ENCODE measurements at regions not wholly inside any gene's neighbourhood (a gene's known extent, or its start where the extent isn't known, plus 50 kb on each side); places are given as distances from the start of the nearest gene placed in this dataset.
A peak's percentile ranks its signal among the peaks of the same experiment; 100 is the strongest.

DNA sequence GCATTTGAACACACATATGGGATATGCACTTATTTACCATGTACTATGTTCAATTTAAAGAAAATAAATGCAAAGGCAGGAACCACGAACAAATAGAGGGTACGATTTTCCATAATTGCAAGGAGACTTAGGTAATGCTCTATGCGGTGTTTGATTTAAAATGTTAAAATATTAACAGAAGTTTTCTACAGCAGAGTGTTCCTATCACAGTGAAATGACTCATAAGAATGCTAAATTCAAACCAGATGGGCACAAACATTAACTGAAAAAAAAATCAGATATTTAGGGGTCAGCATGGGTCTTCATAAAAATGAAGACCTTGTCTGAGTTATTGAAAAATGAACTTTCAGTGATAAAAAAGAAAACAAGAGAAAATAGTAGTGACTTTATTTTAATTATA, 65.4 kb downstream of the LLPH start (continued):
- TF ChIP-seq, protein P1, sequence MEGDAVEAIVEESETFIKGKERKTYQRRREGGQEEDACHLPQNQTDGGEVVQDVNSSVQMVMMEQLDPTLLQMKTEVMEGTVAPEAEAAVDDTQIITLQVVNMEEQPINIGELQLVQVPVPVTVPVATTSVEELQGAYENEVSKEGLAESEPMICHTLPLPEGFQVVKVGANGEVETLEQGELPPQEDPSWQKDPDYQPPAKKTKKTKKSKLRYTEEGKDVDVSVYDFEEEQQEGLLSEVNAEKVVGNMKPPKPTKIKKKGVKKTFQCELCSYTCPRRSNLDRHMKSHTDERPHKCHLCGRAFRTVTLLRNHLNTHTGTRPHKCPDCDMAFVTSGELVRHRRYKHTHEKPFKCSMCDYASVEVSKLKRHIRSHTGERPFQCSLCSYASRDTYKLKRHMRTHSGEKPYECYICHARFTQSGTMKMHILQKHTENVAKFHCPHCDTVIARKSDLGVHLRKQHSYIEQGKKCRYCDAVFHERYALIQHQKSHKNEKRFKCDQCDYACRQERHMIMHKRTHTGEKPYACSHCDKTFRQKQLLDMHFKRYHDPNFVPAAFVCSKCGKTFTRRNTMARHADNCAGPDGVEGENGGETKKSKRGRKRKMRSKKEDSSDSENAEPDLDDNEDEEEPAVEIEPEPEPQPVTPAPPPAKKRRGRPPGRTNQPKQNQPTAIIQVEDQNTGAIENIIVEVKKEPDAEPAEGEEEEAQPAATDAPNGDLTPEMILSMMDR (IDR thresholded peaks at IDR 0.05) = no peak
- peak; percentile 95 for TF ChIP-seq TCF12 (IDR thresholded peaks at IDR 0.05)

DNA sequence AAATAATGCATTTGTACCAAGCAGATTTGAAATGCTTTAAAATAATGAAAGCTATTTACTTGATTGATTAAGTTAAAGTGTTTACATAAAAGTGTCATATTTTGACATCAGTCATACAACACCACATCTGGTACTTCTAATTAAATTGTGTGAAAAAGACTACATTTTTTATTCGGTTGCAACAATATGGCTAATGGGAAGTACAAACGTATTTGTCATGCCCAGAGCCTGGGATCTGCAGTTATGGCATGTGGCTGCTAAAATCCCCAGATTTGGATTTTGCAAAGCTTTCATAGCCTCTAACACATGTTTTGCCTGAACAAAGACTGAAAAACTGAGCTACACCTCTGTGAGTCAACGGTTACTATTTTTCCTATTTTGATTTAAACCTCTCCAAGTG, 66.6 kb downstream of the LLPH start:
- no peaks in the 10 kb centered on the region for H4K20me1 ChIP-seq (ENCODE audit: insufficient read depth)
- no peaks in the 10 kb centered on the region for H3K36me3 ChIP-seq (replicated peaks in 1 of 2; ENCODE audit: control insufficient read depth in 1 of 2, insufficient read depth in 2 of 2, low read length in 1 of 2)
- CTCF ChIA-PET = interaction anchor here (1.3 kb wide), 1 partner anchor 24 kb away, joined by 3 read pairs; no protein-coding TSS in a partner anchor
- no peaks in the 10 kb centered on the region for H3K9me2 ChIP-seq
- WGBS (ENCODE audit: low lambda C conversion rate) = 19% methylated on average over 3 of the region's 3 CpGs
- no peak overlapping the region for H3K9ac ChIP-seq
- DNase-seq = no peak
- POLR2A ChIA-PET = no interaction called here
- H2AFZ ChIP-seq (ENCODE audit: low read depth) = no peak overlapping the region
- H3K79me2 ChIP-seq (ENCODE audit: insufficient read depth) = no peaks in the 10 kb centered on the region
- H3K27me3 ChIP-seq (ENCODE audit: insufficient read depth) = peaks cover 25% of the 10 kb centered on the region; the same call in 1 of the 2 replicates
- peak overlapping the region; percentile 61; the same call in 1 of the 2 replicates for H3K4me2 ChIP-seq
- H3K27ac ChIP-seq (ENCODE audit: low read depth in 2 of 2, low read length in 1 of 2) = peak overlapping the region; percentile 83 to 94
- TF ChIP-seq ELF1 (IDR thresholded peaks at IDR 0.05) (no peak), JUND (IDR thresholded peaks at IDR 0.05) (no peak), TCF12 (IDR thresholded peaks at IDR 0.05) (0 out of 2 replicates have a peak, but pooled peaks have one; percentile 5), FOXJ3 (CRISPR knock-in tag; IDR thresholded peaks at IDR 0.05) (no peak)
- peaks cover 35% of the 10 kb centered on the region for H3F3A ChIP-seq (replicated peaks; ENCODE audit: insufficient read depth)
- H3K9me3 ChIP-seq = no peaks in the 10 kb centered on the region
- H3K4me1 ChIP-seq (ENCODE audit: control insufficient read depth in 1 of 2, insufficient read depth in 2 of 2, low read depth in 1 of 2, low read length in 1 of 2) = peaks cover 0 to 37% of the 10 kb centered on the region in 2 experiments
- H3K4me3 ChIP-seq (ENCODE audit: low read depth in 2 of 2, low read length in 1 of 2) = no peak overlapping the region

DNA sequence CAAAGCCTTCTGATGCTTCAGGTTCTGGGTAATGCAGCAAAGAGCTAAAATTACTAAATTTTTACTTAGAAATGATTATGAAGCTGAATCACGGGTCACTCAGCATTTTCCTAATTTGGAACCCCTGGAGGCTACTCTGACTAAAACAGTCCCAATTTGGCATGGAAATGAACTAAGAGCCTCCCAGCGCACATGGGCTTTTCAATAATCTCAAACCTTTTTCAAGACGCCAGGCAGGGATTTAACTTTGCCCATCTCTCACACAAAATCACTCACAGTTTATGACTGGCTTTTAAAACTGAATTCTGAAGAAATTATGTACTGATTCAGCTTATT, 68.3 kb downstream of the LLPH start:
- CTCF ChIA-PET = no interaction called here

More for the DNA sequence above, 68.3 kb downstream of the LLPH start:
- peak overlapping the region; percentile 10 to 94; a peak in 3 of 4 replicates for H3K27ac ChIP-seq (ENCODE audit: low read depth in 2 of 2, low read length in 1 of 2)
- no peak overlapping the region for H3K4me3 ChIP-seq (ENCODE audit: low read depth in 2 of 2, low read length in 1 of 2)
- no peaks in the 10 kb centered on the region for H3K9me2 ChIP-seq
- no peak overlapping the region for H3K4me2 ChIP-seq
- no peaks in the 10 kb centered on the region for H4K20me1 ChIP-seq (ENCODE audit: insufficient read depth)
- H3F3A ChIP-seq (replicated peaks; ENCODE audit: insufficient read depth) = peaks cover 30% of the 10 kb centered on the region
- H3K9ac ChIP-seq = no peak overlapping the region
- H3K4me1 ChIP-seq (ENCODE audit: control insufficient read depth in 1 of 2, insufficient read depth in 2 of 2, low read depth in 1 of 2, low read length in 1 of 2) = peaks cover 0 to 33% of the 10 kb centered on the region in 2 experiments
- H3K27me3 ChIP-seq (ENCODE audit: insufficient read depth) = peaks cover 29% of the 10 kb centered on the region; the same call in 1 of the 2 replicates
- H3K36me3 ChIP-seq (replicated peaks in 1 of 2; ENCODE audit: control insufficient read depth in 1 of 2, insufficient read depth in 2 of 2, low read length in 1 of 2) = no peaks in the 10 kb centered on the region
- H3K9me3 ChIP-seq = no peaks in the 10 kb centered on the region
- POLR2A ChIA-PET = no interaction called here
- no peak for DNase-seq
- TF ChIP-seq, protein P2, sequence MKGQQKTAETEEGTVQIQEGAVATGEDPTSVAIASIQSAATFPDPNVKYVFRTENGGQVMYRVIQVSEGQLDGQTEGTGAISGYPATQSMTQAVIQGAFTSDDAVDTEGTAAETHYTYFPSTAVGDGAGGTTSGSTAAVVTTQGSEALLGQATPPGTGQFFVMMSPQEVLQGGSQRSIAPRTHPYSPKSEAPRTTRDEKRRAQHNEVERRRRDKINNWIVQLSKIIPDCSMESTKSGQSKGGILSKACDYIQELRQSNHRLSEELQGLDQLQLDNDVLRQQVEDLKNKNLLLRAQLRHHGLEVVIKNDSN (IDR thresholded peaks at IDR 0.05; ENCODE audit: borderline replicate concordance, low read depth) = no peak
- TF ChIP-seq EZH2phosphoT487 (IDR thresholded peaks at IDR 0.05; ENCODE audit: borderline replicate concordance, low read depth) (no peak), GABPA (IDR thresholded peaks at IDR 0.05; ENCODE audit: low read depth) (no peak)
- TF ChIP-seq, protein P3, sequence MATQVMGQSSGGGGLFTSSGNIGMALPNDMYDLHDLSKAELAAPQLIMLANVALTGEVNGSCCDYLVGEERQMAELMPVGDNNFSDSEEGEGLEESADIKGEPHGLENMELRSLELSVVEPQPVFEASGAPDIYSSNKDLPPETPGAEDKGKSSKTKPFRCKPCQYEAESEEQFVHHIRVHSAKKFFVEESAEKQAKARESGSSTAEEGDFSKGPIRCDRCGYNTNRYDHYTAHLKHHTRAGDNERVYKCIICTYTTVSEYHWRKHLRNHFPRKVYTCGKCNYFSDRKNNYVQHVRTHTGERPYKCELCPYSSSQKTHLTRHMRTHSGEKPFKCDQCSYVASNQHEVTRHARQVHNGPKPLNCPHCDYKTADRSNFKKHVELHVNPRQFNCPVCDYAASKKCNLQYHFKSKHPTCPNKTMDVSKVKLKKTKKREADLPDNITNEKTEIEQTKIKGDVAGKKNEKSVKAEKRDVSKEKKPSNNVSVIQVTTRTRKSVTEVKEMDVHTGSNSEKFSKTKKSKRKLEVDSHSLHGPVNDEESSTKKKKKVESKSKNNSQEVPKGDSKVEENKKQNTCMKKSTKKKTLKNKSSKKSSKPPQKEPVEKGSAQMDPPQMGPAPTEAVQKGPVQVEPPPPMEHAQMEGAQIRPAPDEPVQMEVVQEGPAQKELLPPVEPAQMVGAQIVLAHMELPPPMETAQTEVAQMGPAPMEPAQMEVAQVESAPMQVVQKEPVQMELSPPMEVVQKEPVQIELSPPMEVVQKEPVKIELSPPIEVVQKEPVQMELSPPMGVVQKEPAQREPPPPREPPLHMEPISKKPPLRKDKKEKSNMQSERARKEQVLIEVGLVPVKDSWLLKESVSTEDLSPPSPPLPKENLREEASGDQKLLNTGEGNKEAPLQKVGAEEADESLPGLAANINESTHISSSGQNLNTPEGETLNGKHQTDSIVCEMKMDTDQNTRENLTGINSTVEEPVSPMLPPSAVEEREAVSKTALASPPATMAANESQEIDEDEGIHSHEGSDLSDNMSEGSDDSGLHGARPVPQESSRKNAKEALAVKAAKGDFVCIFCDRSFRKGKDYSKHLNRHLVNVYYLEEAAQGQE (IDR thresholded peaks at IDR 0.05; ENCODE audit: low read depth, low read length) = no peak
- H3K79me2 ChIP-seq (ENCODE audit: insufficient read depth) = no peaks in the 10 kb centered on the region
- 31% methylated on average over 3 of the region's 3 CpGs for WGBS (ENCODE audit: low lambda C conversion rate)
- 0 out of 2 replicates have a peak overlapping the region, but pooled peaks have one; percentile 54 for H2AFZ ChIP-seq (ENCODE audit: low read depth)
